Activated CD8-positive, alpha-beta T cell treated with anti-CD3 and anti-CD28 coated beads for 36 hours (primary cell): ENCODE measurements at regions not wholly inside any gene's neighbourhood (a gene's known extent, or its start where the extent isn't known, plus 50 kb on each side); places are given as distances from the start of the nearest gene placed in this dataset.

ENCODE experiments used
- ATAC-seq: fragments of 200-7000 bp; cut with Tn5 transposase; one replicate; pipeline ENCODE4 v1.10.0; 2021; ENCODE audit warnings: mild to moderate bottlenecking, moderate library complexity
- CTCF ChIA-PET: fragments of 350-600 bp; sonication (Branson Sonifier 250); formaldehyde crosslinking; loops from one replicate; lab custom pipeline; 2021; ENCODE audit warnings: antibody characterized with exemption; lab: Charles Lee
- POLR2A ChIA-PET: fragments of 350-600 bp; sonication (Branson Sonifier 250); formaldehyde crosslinking; loops from one replicate; lab custom pipeline; 2021; ENCODE audit warnings: antibody characterized with exemption; lab: Charles Lee
- DNase-seq: peaks from one replicate; pipeline ENCODE4 v3.0.0-alpha.2; 2020
- H3K27ac Mint-ChIP-seq: one replicate; pipeline ENCODE4 v1.8.0; 2021; ENCODE audit warnings: mild to moderate bottlenecking, mixed read lengths
- H3K27me3 Mint-ChIP-seq: one replicate; pipeline ENCODE4 v1.8.0; 2021; ENCODE audit warnings: mixed read lengths
- H3K36me3 Mint-ChIP-seq: one replicate; pipeline ENCODE4 v1.8.0; 2021; ENCODE audit warnings: low read depth, mixed read lengths
- H3K4me1 Mint-ChIP-seq: one replicate; pipeline ENCODE4 v1.8.0; 2021; ENCODE audit warnings: low read depth, mixed read lengths
- H3K4me3 Mint-ChIP-seq: one replicate; pipeline ENCODE4 v1.8.0; 2021; ENCODE audit warnings: mild to moderate bottlenecking, moderate library complexity, mixed read lengths
- H3K9me3 Mint-ChIP-seq: one replicate; pipeline ENCODE4 v1.8.0; 2021; ENCODE audit warnings: mixed read lengths
- intact Hi-C: fragments of 100-400 bp; cut with micrococcal nuclease; formaldehyde crosslinking; loops from one replicate; pipeline ENCODE4 v1.10.0; 2022
- TF ChIP-seq, protein P1 (sequence below): fragments of 200-600 bp; IDR thresholded peaks from one replicate; pipeline ENCODE4 v1.8.0; 2022; ENCODE audit warnings: antibody characterized with exemption, mild to moderate bottlenecking

DNA sequence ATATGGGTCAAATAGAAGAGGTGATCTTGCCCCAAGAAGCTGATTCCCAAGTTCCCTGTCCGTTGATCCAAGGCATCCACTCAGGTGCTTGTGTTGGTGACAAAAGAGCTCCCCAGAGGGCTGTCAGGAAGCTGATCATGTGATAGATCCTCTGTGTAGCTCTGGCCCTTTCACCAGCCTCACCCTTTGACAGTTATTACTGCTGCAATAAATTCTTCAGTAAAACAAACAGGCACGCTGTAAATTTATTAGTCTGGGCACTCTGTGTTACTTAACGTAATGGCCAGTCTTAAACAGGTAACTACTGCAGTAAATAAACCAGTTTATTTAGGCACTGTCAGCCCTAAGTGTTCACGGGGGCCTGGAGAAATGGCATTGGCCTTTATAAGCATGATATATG, 473.9 kb downstream of the BCL11B start:
- no peaks in the 10 kb centered on the region for H3K4me1 Mint-ChIP-seq
- ATAC-seq (no peak), DNase-seq (no peak)
- peaks cover 11% of the 10 kb centered on the region for H3K9me3 Mint-ChIP-seq
- peaks cover 2% of the 10 kb centered on the region for H3K36me3 Mint-ChIP-seq
- intact Hi-C loops, result no loop called here
- POLR2A ChIA-PET, result no interaction called here
- H3K27ac Mint-ChIP-seq, result no peak overlapping the region
- TF ChIP-seq, protein P1, sequence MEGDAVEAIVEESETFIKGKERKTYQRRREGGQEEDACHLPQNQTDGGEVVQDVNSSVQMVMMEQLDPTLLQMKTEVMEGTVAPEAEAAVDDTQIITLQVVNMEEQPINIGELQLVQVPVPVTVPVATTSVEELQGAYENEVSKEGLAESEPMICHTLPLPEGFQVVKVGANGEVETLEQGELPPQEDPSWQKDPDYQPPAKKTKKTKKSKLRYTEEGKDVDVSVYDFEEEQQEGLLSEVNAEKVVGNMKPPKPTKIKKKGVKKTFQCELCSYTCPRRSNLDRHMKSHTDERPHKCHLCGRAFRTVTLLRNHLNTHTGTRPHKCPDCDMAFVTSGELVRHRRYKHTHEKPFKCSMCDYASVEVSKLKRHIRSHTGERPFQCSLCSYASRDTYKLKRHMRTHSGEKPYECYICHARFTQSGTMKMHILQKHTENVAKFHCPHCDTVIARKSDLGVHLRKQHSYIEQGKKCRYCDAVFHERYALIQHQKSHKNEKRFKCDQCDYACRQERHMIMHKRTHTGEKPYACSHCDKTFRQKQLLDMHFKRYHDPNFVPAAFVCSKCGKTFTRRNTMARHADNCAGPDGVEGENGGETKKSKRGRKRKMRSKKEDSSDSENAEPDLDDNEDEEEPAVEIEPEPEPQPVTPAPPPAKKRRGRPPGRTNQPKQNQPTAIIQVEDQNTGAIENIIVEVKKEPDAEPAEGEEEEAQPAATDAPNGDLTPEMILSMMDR, result no peak
- no peak overlapping the region for H3K4me3 Mint-ChIP-seq
- CTCF ChIA-PET, result no interaction called here
- H3K27me3 Mint-ChIP-seq, result no peaks in the 10 kb centered on the region

DNA sequence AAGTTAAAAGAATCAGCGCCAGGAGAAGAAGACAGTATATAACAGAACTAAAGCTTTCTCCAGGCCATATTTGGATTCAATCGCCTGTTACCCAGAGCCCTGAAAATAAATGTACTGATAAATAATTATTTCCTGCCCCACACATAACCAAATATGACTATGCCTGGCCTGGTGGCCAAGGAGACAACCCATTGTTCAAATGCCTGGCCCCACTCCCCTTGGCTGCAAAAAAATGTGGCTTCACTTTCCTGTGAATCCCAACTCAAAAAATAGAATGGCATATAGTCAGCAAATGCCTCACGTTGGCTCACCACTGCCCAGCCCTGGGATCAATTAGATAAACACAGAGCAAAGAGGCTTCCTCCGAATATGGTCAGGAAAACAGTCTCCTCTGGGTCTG, 472.1 kb downstream of the BCL11B start:
- CTCF ChIA-PET, result no interaction called here
- H3K27me3 Mint-ChIP-seq, result no peaks in the 10 kb centered on the region
- no peak for DNase-seq
- H3K36me3 Mint-ChIP-seq, result no peaks in the 10 kb centered on the region
- ATAC-seq, result no peak
- no peak overlapping the region for H3K27ac Mint-ChIP-seq
- peaks cover 2% of the 10 kb centered on the region for H3K9me3 Mint-ChIP-seq
- TF ChIP-seq, protein P1, result no peak
- POLR2A ChIA-PET, result interaction anchor here (0.7 kb wide), 1 partner anchor 12 kb away, joined by 3 read pairs; no protein-coding TSS in a partner anchor
- no peaks in the 10 kb centered on the region for H3K4me1 Mint-ChIP-seq
- no peak overlapping the region for H3K4me3 Mint-ChIP-seq
- intact Hi-C loops, result no loop called here

DNA sequence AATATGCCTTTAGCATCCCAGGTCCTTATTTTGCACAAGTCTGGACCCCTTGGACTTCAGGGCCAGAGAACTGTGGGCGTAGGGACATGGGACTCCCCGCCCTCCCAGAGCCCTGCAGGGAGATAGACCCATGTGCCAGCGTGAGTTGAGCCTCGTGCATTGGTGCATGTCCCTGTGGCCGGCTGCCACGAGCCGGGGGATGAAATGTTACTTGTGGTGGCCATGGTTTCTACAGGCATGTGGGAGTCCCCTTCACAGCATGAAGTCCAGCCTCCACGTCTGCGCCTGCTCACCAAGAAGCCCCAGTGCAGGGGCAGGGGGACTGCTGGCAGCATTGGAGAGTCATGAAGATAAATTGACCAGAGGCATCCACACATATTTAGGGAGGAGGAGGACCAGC, 470.0 kb downstream of the BCL11B start:
- intact Hi-C loops, result no loop called here
- Mint-ChIP-seq H3K4me1 (no peaks in the 10 kb centered on the region), H3K27ac (no peak overlapping the region), H3K9me3 (no peaks in the 10 kb centered on the region), H3K27me3 (no peaks in the 10 kb centered on the region), H3K36me3 (no peaks in the 10 kb centered on the region), H3K4me3 (no peak overlapping the region)
- CTCF ChIA-PET, result no interaction called here
- no peak for ATAC-seq
- DNase-seq, result no peak
- TF ChIP-seq, protein P1, result no peak
- POLR2A ChIA-PET, result no interaction called here

DNA sequence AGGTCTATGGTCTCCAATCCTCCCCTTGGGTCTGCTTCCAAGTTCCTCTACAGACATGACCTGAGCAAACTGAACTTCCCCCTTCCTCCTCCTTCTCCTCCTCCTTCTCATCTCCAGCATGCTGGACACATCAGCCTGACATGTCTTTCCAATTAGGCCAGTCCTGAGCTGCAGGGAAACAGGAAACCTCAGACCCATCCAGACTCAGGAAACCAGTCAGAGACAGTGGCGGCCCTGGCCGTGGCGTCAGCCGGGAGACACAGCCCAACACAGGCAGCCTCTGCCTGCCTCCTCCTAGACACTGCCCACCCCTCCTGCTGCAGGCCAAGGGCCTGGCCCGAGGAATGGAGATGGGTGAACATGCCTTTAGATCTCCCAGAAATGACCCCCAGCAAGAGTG, 468.8 kb downstream of the BCL11B start:
- Mint-ChIP-seq H3K4me3 (no peak overlapping the region), H3K27ac (no peak overlapping the region), H3K27me3 (no peaks in the 10 kb centered on the region), H3K9me3 (no peaks in the 10 kb centered on the region), H3K36me3 (no peaks in the 10 kb centered on the region), H3K4me1 (no peaks in the 10 kb centered on the region)
- POLR2A ChIA-PET, result interaction anchor here (0.9 kb wide), 1 partner anchor 11 kb away, joined by 3 read pairs; no protein-coding TSS in a partner anchor
- intact Hi-C loops, result no loop called here
- ATAC-seq (no peak), DNase-seq (no peak)
- TF ChIP-seq, protein P1, result no peak
- CTCF ChIA-PET, result interaction anchor here (1.1 kb wide), 1 partner anchor 11 kb away, joined by 3 read pairs; no protein-coding TSS in a partner anchor

DNA sequence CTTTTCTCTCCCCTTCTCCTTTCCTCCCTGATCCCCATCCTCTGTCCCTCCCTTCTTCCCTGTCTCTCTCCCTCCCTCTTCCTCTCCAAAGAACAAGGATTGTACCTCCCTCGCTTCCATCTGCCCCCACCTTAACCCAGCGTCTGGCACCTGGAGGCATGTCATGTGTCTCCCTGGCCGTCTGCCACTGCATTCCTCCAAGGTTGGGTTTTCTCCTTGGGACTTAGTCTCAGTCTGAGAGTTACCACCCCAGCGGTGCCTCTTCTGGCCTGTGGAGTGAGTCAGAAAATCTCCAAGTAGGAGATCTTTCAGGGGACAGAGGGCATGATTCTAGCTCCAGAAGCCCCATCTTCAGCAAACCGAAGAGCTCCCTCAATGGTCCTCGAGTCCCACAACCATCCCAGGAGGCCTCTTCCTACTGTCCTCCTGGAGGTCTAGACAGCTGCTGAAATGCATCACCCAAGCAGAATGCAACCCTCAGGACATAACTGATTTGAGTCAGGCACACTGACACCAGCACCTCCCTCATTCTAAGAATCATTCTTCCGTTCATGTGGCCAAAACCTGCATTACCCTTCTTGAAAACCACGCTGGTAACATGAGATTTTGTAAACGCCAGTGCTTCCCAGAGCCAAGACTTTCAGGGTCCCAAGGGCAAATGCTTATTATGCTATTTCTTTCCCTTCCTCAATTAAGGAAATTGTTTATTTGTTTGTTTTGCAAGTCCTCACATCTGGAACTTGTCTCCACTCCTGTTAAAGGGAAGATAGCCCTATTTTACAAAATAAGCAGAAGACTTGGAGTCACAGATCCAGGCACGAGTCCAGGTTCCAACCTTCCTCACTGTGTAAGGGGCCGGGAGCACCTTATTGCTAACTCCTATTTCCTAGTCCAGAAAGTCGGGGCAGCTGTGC, 463.2 kb downstream of the BCL11B start:
- ATAC-seq, result no peak
- H3K27me3 Mint-ChIP-seq, result no peaks in the 10 kb centered on the region
- H3K27ac Mint-ChIP-seq, result no peak overlapping the region
- ChIA-PET POLR2A (no interaction called here), CTCF (no interaction called here)
- H3K4me1 Mint-ChIP-seq, result no peaks in the 10 kb centered on the region
- H3K9me3 Mint-ChIP-seq, result no peaks in the 10 kb centered on the region
- H3K4me3 Mint-ChIP-seq, result no peak overlapping the region
- H3K36me3 Mint-ChIP-seq, result no peaks in the 10 kb centered on the region
- intact Hi-C loops, result no loop called here
- no peak for DNase-seq
- TF ChIP-seq, protein P1, result no peak
